GM12892 (cell line): ENCODE measurements at regions not wholly inside any gene's neighbourhood (a gene's known extent, or its start where the extent isn't known, plus 50 kb on each side); places are given as distances from the start of the nearest gene placed in this dataset.

ENCODE experiments used
- DNase-seq: peaks from one replicate; pipeline ENCODE4 v3.0.0; 2011; ENCODE audit not compliant: insufficient read length
- FAIRE-seq: peaks from 2 replicates; lab custom pipeline; 2011; peaks lifted over from hg19 to GRCh38; lab: Jason Lieb, UNC
- POLR2A ChIP-seq: IDR thresholded peaks from 2 replicates; pipeline ENCODE4 v1.6.1; 2011; ENCODE audit warnings: low read depth, low read length, control low read depth
- POLR2AphosphoS5 ChIP-seq: IDR thresholded peaks from 2 replicates; pipeline ENCODE4 v1.6.1; 2011; ENCODE audit warnings: low read depth, low read length, control low read depth
- TAF1 ChIP-seq: IDR thresholded peaks from 2 replicates; pipeline ENCODE4 v1.6.1; 2011; ENCODE audit warnings: low read depth, mild to moderate bottlenecking, control low read depth, low read length, borderline replicate concordance

GRCh38 chr13:95437561-95437960, 115.0 kb upstream of the CLDN10 start:
- FAIRE-seq (peak; percentile 42), DNase-seq (no peak)
- TF ChIP-seq POLR2A: no peak
- TF ChIP-seq POLR2AphosphoS5: no peak
- TF ChIP-seq TAF1: no peak

- DNase-seq (no peak), FAIRE-seq (no peak)
- no peak for TF ChIP-seq TAF1
- TF ChIP-seq POLR2AphosphoS5: no peak
- no peak for TF ChIP-seq POLR2A
Observed at GRCh38 chr13:95438297-95438696, 114.2 kb upstream of the CLDN10 start.

- no peak for DNase-seq
- no peak for TF ChIP-seq TAF1
- no peak for TF ChIP-seq POLR2AphosphoS5
- TF ChIP-seq POLR2A: no peak
- FAIRE-seq: no peak
Observed at GRCh38 chr13:95440441-95441088, 112.0 kb upstream of the CLDN10 start.

- FAIRE-seq (no peak), DNase-seq (no peak)
- no peak for TF ChIP-seq POLR2A
- no peak for TF ChIP-seq POLR2AphosphoS5
- TF ChIP-seq TAF1: no peak
Observed at GRCh38 chr13:95441326-95441725, 111.2 kb upstream of the CLDN10 start.

GRCh38 chr13:95444006-95444730, 108.4 kb upstream of the CLDN10 start:
- no peak for FAIRE-seq

GRCh38 chr13:95445131-95445530, 107.4 kb upstream of the CLDN10 start:
- no peak for FAIRE-seq
- TF ChIP-seq POLR2AphosphoS5 (no peak), POLR2A (no peak), TAF1 (no peak)
- DNase-seq: no peak

More at GRCh38 chr13:95444006-95444730, 108.4 kb upstream of the CLDN10 start:
- TF ChIP-seq POLR2AphosphoS5: no peak
- no peak for TF ChIP-seq POLR2A
- no peak for TF ChIP-seq TAF1
- DNase-seq: no peak

GRCh38 chr13:95447814-95448213, 104.7 kb upstream of the CLDN10 start:
- TF ChIP-seq TAF1 (no peak), POLR2A (no peak), POLR2AphosphoS5 (no peak)
- DNase-seq: no peak
- no peak for FAIRE-seq

- no peak for FAIRE-seq
- DNase-seq: no peak
- TF ChIP-seq POLR2A (no peak), TAF1 (no peak), POLR2AphosphoS5 (no peak)
Observed at GRCh38 chr13:95451656-95452055, 100.9 kb upstream of the CLDN10 start.

- FAIRE-seq: peak; percentile 17
- no peak for DNase-seq
- TF ChIP-seq POLR2A: no peak
- TF ChIP-seq TAF1: no peak
- TF ChIP-seq POLR2AphosphoS5: no peak
Observed at GRCh38 chr13:95452375-95452774, 100.1 kb upstream of the CLDN10 start.

- FAIRE-seq (no peak), DNase-seq (no peak)
- no peak for TF ChIP-seq TAF1
Observed at GRCh38 chr13:95455782-95456181, 96.7 kb upstream of the CLDN10 start.

GRCh38 chr13:95456815-95457214, 95.7 kb upstream of the CLDN10 start:
- peak; percentile 93 for FAIRE-seq
- no peak for TF ChIP-seq POLR2A
- no peak for TF ChIP-seq POLR2AphosphoS5
- TF ChIP-seq TAF1: no peak
- no peak for DNase-seq

- FAIRE-seq (no peak), DNase-seq (peak; percentile 33)
- no peak for TF ChIP-seq POLR2A
- TF ChIP-seq POLR2AphosphoS5: no peak
- no peak for TF ChIP-seq TAF1
Observed at GRCh38 chr13:95457294-95457693, 95.2 kb upstream of the CLDN10 start.
